GM19452 (cell line): ENCODE measurements at regions not wholly inside any gene's neighbourhood (a gene's known extent, or its start where the extent isn't known, plus 50 kb on each side); places are given as distances from the start of the nearest gene placed in this dataset.
"Not testable (repeated sequence)": the region's sequence is repeated elsewhere in the genome, so short reads cannot be mapped to it uniquely, and the experiment has no call there.

Source experiments
- ATAC-seq: cut with Tn5 transposase; IDR thresholded peaks from one replicate; pipeline ENCODE4 v1.9.1; 2021; ENCODE audit not compliant: unreplicated experiment

GRCh38 chr2:192983173-192983572, 788.4 kb upstream of the TMEFF2 start:
- no peak for ATAC-seq

- ATAC-seq, result no peak
Measured at GRCh38 chr2:192978395-192978794, 783.7 kb upstream of the TMEFF2 start.

- ATAC-seq, result no peak
Measured at GRCh38 chr2:192971981-192972380, 777.2 kb upstream of the TMEFF2 start.

- ATAC-seq, result no peak
Measured at GRCh38 chr2:192969055-192969454, 774.3 kb upstream of the TMEFF2 start.

DNA sequence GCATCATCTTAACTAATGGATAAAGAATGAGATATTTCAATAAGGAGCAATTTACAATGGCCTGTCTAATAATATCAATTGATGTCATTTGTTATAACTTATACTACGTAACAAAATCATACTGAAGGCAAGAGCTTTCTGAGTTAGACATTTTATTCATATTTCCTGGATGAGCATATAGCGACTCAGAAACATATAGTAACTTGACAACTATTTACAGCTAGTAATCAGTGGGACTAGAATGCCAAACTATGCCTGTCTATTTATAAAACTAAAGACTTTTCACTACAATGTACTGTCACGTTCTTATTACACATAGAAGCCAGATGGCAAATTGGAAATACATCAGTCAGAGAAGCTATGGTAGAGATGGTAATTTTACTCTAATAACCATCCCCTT, 766.2 kb upstream of the TMEFF2 start:
- no peak for ATAC-seq

GRCh38 chr2:192958615-192959014, 763.9 kb upstream of the TMEFF2 start:
- ATAC-seq, result not testable (repeated sequence)

DNA sequence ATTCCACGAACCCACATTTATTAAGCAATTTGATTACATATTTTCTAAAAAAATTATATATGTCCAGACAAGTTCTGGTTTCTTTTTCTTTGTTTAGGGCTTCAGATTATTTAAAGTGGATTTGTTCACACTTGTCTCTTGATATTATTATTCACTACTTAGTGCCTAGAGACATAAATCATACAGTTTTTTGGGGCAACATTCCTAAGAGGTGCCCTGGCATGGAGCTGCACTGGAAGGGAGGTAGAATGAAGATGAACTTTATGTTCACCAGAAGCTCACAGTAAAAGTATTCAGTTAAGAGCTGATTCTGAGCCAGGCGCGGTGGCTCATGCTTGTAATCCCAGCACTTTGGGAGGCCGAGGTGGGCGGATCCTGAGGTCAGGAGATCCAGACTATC, 762.7 kb upstream of the TMEFF2 start:
- no peak for ATAC-seq

GRCh38 chr2:192953116-192953515, 758.4 kb upstream of the TMEFF2 start:
- no peak for ATAC-seq

- no peak for ATAC-seq
Measured at GRCh38 chr2:192952245-192952644, 757.5 kb upstream of the TMEFF2 start.

DNA sequence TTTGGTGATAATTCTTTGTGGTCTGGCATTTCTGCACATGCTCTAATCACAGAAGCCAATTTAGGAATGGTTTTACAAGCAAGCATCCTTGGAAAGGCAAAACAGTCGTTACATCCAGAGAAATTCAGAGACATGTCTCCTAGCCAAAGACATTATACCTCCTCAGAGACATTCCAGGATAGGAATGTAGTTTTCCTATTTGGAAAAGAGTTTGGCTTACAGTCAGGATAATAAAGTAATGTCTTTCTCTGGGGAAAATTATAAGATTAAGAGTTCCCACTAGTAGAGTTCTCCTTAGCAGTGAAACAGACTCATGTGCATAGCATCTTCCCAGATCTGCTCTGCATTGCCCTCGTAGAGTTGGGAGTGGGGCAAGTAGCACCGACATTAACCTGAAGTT, 753.6 kb upstream of the TMEFF2 start:
- ATAC-seq, result no peak

DNA sequence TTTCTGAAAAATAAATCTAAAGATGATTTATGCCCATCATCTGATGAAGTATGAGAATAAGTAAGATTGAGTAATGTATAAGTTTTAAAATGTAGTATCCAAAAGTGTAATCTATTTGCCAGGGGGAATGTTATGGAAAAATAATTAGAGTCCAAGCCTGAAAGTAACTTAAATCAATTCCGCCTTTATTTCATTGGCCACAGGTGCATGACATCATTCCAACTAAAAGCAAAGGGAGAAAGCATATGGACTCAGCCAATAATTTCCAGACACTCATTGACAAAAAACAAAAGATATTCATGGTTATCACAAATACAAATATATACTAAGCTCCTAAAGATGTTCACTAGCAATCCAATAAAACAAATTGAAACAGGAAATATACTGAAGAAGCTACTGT, 752.6 kb upstream of the TMEFF2 start:
- no peak for ATAC-seq

DNA sequence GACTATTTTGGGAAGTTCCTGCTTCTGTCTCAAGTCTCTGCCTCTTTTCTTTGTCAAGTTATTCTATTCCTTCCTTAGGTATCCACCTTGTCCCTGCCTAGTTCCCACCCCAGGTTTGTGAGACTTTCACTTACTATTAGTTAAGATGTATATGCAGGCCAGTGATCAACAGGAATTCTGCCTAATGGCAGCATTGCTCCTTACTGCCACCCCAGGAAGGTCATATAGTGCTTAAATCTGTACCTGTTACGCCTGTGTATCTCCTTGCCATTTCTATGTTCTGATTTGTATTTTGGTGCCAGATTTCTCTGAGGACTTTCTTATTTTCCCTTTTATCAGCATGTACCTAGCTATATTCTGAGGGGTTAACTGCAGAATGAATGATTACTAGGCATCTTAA, 746.0 kb upstream of the TMEFF2 start:
- no peak for ATAC-seq

DNA sequence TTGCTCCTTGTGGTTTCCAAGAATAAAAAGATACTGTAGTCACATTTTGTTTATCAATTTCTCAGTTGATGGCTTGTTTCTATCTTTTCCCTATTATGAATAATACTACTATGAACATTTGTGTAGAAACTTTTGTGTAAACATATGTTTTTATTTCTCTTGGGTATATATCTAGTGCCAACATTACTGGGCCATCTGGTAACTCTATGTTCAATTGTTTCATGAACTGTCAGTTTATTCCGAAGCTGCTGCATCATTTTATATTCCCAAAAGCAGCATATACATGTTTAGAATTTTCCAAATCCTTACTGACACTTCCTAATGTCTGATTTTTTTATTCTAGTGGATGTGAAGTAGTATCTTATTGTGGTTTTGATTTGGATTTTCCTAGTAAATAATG, 737.6 kb upstream of the TMEFF2 start:
- no peak for ATAC-seq

- ATAC-seq, result not testable (repeated sequence)
Measured at GRCh38 chr2:192921631-192922030, 726.9 kb upstream of the TMEFF2 start.

DNA sequence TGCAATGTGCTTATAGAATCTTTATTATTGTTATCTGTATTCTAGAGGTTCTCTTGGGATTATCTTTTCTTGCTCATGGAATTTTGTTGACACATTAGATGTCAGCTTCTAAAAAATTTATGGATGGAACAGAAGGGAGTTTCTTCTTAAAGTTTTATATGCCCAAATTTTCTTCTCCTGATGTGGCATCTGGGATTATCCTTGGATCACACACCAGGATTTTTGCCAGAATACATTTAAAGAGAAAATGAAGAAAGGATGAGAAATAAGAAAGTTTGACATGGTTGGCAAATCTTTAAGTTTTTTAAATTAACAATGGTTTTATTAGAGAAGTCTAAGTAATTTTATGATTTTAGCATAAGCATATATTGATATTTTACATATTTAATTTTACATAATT, 706.7 kb upstream of the TMEFF2 start:
- no peak for ATAC-seq

- ATAC-seq, result no peak
Measured at GRCh38 chr2:192899466-192899865, 704.7 kb upstream of the TMEFF2 start.

DNA sequence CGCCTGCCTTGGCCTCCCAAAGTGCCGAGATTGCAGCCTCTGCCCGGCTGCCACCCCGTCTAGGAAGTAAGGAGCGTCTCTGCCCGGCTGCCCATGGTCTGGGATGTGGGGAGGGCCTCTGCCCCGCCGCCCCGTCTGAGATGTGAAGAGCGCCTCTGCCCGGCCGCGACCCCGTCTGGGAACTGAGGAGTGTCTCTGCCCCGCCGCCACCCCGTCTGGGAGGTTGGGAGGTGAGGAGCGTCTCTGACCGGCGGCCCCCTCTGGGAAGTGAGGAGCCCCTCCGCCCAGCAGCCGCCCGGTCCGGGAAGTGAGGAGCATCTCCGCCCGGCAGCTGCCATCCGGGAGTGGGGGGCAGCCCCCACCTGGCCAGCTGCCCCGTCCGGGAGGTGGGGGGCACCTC, 699.2 kb upstream of the TMEFF2 start:
- not testable (repeated sequence) for ATAC-seq

- no peak for ATAC-seq
Measured at GRCh38 chr2:192888109-192888508, 693.4 kb upstream of the TMEFF2 start.

DNA sequence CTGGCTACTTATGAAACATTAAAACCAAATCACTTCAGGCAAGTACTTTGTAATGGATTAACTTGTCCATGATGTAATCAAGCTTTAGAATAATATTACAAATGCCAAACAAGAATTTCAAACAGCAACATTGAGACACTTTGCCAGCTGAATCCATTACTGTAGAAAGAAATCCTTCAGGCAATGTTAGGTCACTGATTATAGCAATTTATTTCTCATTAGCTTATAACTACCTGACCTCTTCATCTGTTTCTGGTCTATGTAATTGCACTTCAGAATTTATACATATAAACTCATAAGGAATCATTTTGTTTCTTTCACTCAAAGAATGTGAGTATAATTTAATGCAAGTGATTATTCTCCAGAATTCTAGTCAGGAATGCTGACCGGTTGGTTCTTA, 692.6 kb upstream of the TMEFF2 start:
- no peak for ATAC-seq

DNA sequence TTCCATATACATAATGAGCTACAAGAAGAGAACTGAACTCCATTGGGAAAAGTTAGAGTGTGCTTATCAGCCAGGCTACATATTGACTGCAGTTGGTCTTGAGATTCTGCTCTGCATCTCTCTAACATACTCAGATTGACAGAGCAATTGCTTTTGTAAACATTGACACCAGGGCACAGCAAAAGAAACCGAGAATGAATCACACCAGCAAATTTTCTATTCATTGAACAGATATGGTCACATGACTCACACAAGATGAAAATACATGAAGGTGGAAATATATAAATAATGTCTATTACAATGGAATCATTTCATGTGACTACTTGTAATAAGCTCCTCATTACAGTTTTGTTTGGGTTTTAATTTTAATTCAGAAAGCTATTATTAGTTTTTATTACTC, 691.9 kb upstream of the TMEFF2 start:
- no peak for ATAC-seq

DNA sequence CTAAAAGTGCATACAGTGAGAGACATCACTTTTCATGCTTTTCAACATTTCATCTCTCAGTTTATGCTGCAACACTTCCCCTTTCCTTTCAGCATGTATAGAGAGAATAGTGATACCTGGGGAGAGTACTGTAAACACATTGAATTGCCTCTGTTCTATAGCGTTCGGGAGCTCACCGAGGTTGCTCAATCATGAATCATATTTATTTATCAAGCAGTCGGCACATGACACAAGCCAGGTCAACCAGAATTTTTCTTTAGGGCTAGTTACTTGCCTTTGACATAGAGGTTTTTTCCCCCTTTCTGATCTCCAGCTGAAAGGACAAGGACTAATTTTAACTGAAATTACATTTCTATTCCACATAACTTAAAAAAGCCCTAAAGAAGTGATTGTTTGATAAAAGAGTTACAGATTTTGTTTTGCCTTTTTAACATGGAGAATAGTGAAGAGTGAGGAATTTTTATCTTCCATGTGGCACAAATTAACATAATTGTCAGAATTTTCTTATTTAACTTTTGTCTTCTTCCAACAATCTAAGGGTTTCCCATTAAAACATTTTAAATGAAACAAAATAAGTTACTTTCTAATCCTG, 690.9 kb upstream of the TMEFF2 start:
- ATAC-seq, result no peak

- no peak for ATAC-seq
Measured at GRCh38 chr2:192877159-192877558, 682.4 kb upstream of the TMEFF2 start.

GRCh38 chr2:192876698-192877097, 682.0 kb upstream of the TMEFF2 start:
- ATAC-seq, result no peak

DNA sequence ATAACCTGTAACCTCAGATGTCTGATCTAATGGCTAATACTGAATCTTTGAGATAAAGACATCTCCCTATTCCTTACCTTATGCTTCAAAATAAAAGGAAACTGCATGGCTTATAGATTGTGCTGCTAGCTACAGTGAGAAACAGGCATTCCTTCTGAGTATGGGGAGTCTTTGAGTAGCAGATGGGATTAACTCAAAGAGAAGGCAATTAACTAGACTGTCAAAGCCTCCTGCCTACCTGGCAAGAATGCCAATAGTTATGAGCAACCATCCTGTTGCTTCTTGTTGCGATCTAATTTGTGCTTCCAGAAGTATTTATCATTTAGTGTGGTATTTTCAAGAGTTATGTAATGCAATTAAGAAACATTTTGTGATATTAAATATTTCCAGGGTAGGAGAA, 660.0 kb upstream of the TMEFF2 start:
- ATAC-seq, result no peak
